ENCODE measurements at regions not wholly inside any gene's neighbourhood (a gene's known extent, or its start where the extent isn't known, plus 50 kb on each side); places are given as distances from the start of the nearest gene placed in this dataset.

DNA sequence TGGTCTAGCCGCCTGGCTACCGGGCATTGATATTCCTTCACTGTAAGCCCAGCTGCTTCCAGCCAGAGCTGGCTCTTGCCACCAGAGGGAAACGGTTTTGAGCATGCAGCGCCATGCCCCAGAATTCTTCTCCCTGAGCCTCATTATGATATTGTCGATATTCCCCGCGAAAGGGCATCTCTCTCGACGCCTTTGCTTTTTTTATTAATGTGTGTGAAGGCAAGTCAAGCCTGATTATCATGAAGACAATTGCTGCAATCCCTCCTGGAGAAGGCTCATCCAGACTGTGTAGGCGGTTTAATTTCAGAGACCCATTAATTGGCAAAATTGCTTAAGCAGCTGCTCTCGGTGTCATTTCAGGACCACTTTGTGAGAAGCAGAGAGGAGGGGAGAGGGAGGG is 321.2 kb upstream of the TLE3 start:
- TF ChIP-seq CTCF (IDR thresholded peaks at IDR 0.05; ENCODE audit: control insufficient read depth, extremely low read depth, insufficient read depth), result no peak
- no peak for DNase-seq (ENCODE audit: low read depth)
- no peak overlapping the region for H3K4me3 ChIP-seq (ENCODE audit: low read depth, low read length)

DNA sequence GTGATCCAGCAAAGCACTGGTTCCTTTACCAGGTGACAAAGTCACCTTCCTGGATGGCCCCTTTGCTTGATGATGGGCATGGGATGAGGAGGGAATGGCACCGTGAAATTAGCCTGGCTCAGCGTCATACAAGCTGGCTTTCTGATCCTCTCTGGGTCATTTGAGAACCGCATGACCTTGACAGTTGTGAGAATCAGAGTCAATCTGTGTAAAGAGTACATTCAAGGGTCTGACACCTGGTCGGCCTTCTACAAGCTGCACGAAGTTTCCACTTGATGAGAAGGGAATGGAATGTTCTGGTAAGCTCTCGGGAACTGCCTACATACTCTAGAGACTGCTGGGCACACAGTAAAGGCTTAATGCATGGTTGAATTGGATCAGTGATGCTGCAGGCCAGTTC is 319.8 kb upstream of the TLE3 start:
- no peak for TF ChIP-seq CTCF (IDR thresholded peaks at IDR 0.05; ENCODE audit: control insufficient read depth, extremely low read depth, insufficient read depth)
- H3K4me3 ChIP-seq (ENCODE audit: low read depth, low read length), result no peak overlapping the region
- DNase-seq (ENCODE audit: low read depth), result no peak

DNA sequence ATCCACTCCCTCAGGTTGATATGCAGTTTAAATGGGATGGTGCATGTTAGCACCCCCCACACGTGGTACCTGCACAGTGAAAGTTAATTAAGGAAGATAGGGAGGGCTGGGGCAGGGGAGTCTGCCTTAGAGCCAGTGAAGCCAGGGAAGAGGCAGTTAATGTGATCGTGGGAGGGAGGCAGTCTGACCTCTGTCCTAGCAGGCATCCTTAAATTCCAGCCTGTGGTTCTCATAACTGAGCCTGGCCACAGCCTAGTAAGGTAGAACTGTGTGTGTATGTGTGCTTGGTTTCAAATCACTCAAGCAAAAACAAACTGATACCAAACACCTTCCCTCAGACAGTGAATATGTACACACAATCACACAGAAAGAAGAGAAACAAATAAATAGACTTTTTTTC is 319.1 kb upstream of the TLE3 start:
- DNase-seq (ENCODE audit: low read depth), result no peak
- no peak overlapping the region for H3K4me3 ChIP-seq (ENCODE audit: low read depth, low read length)
- no peak for TF ChIP-seq CTCF (IDR thresholded peaks at IDR 0.05; ENCODE audit: control insufficient read depth, extremely low read depth, insufficient read depth)

DNA sequence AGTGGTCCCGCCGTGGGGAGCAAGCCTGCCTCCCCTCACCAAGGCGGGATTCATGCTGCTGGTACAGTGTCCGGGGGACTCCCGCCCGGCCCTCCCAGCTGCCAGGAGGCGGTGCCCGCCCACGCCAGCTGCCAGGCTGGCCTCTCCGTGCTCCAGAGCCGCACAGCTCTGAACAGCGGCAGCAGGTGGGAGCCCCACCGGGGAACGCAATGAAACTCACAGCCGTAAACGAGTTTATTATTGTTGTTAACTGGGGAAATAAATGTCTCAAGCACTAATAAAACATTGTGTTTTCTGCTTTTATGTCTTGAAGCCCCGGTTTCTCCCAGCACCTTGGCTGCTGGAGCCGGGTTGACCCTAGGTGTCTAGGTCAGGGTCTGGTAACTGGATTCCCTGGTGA is 317.7 kb upstream of the TLE3 start:
- no peak overlapping the region for H3K4me3 ChIP-seq (ENCODE audit: low read depth, low read length)
- no peak for TF ChIP-seq CTCF (IDR thresholded peaks at IDR 0.05; ENCODE audit: control insufficient read depth, extremely low read depth, insufficient read depth)

GRCh38 chr15:70414626-70415025 is 316.9 kb upstream of the TLE3 start:
- no peak for TF ChIP-seq CTCF (IDR thresholded peaks at IDR 0.05; ENCODE audit: control insufficient read depth, extremely low read depth, insufficient read depth)
- no peak for DNase-seq (ENCODE audit: low read depth)

More for the DNA sequence above, 317.7 kb upstream of the TLE3 start:
- DNase-seq (ENCODE audit: low read depth), result no peak

DNA sequence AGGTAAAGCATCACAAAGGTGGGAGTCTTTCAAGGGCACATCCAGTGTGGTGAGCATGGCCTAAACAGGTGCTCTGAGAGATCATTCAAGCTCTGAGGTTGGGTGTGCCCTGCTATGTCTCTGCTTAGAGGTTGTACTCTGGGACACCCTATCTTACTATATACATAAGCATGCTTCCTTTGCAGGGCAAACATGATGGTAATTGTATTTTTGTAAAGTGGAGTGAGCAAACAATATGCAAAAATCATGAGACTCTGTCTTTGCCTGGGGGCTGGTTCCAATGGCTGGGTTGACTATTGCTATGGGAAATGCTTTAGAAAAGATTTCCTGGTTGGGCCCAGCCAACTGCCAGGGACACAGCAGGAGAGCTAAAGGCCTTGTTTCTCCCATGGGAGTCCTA is 315.1 kb upstream of the TLE3 start:
- DNase-seq (ENCODE audit: low read depth), result no peak
- no peak for TF ChIP-seq CTCF (IDR thresholded peaks at IDR 0.05; ENCODE audit: control insufficient read depth, extremely low read depth, insufficient read depth)
- H3K4me3 ChIP-seq (ENCODE audit: low read depth, low read length), result no peak overlapping the region

More at GRCh38 chr15:70414626-70415025, 316.9 kb upstream of the TLE3 start:
- no peak overlapping the region for H3K4me3 ChIP-seq (ENCODE audit: low read depth, low read length)

GRCh38 chr15:70411143-70411863 is 313.6 kb upstream of the TLE3 start:
- H3K4me3 ChIP-seq (ENCODE audit: low read depth, low read length), result no peak overlapping the region
- TF ChIP-seq CTCF (IDR thresholded peaks at IDR 0.05; ENCODE audit: control insufficient read depth, extremely low read depth, insufficient read depth), result no peak
- no peak for DNase-seq (ENCODE audit: low read depth)
